Activated CD4-positive, alpha-beta T cell treated with anti-CD3 and anti-CD28 coated beads, Interleukin-2, Interleukin-4, amounts not matched to agents 100 ng/mL and 50 ng/mL, durations not matched to agents 16 hours and 8 hours (primary cell): ENCODE measurements at regions not wholly inside any gene's neighbourhood (a gene's known extent, or its start where the extent isn't known, plus 50 kb on each side); places are given as distances from the start of the nearest gene placed in this dataset.
"Not testable (repeated sequence)": the region's sequence is repeated elsewhere in the genome, so short reads cannot be mapped to it uniquely, and the experiment has no call there.

Experiments
- DNase-seq: peaks from one replicate; pipeline ENCODE4 v3.0.0-alpha.2; 2020; ENCODE audit warnings: low spot score

DNA sequence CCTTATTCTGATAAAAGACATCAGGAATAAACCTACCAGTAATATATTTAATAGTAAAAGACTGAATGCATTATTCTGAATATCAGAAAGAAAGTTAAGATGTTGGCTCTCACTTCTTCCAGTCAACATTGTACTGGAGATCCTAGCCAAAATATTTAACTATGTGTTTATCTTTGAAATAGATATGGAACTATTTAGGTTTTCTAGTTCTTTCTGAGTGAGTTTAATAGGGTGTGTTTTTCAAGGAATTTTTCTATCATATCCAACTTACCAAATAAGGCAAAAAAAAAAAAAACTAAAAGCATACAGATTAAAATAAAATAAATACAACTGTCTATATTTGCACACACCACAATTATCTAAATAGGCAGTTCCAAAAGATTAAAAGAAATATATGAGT lies 478.9 kb upstream of the LMO3 start:
- no peak for DNase-seq

- DNase-seq, result no peak
Observed at GRCh38 chr12:17079251-17079909, 473.4 kb upstream of the LMO3 start.

DNA sequence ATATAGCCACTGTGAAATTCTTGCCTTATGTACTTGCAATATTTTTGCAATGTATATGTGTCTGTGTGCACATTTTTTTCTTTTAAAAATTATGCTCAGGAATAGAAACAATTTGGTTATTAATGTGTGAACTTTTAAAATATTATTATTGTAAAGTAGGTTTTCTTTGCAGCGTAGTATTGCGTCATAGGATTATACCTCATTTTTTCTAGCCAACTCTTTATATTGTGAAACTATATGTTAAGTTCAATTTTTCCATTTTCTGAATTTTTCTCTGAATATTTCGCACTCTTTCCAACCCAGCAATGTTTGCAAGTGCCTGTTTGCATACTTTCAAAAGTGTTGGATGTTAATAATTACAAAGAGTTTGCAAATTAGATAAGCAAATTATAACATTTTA lies 471.6 kb upstream of the LMO3 start:
- DNase-seq, result no peak

- DNase-seq, result no peak
Observed at GRCh38 chr12:17076811-17077210, 470.8 kb upstream of the LMO3 start.

GRCh38 chr12:17076028-17076744 lies 470.2 kb upstream of the LMO3 start:
- DNase-seq, result no peak

GRCh38 chr12:17064834-17065233 lies 458.9 kb upstream of the LMO3 start:
- no peak for DNase-seq

- DNase-seq, result no peak
Observed at GRCh38 chr12:17062267-17063036, 456.5 kb upstream of the LMO3 start.

- DNase-seq, result no peak
Observed at GRCh38 chr12:17060260-17060659, 454.3 kb upstream of the LMO3 start.

DNA sequence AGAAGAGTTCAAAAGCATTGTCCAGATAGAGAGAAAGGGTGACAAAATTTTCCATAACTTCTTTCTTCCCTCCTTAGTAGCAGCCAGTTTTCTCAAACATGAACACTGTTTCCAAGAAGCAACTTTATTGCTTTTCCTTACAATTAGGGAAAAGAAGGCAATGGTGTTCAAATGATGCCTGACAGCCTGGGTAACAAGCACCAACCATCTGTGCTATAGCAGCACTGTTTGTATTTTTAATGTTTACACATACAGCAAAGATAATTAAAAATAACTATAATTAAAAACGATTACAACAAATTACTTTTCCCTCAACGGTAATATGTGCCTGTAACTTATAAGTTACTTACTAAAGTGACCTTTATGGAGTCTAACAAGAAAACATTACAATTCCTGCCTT lies 450.6 kb upstream of the LMO3 start:
- DNase-seq, result no peak

DNA sequence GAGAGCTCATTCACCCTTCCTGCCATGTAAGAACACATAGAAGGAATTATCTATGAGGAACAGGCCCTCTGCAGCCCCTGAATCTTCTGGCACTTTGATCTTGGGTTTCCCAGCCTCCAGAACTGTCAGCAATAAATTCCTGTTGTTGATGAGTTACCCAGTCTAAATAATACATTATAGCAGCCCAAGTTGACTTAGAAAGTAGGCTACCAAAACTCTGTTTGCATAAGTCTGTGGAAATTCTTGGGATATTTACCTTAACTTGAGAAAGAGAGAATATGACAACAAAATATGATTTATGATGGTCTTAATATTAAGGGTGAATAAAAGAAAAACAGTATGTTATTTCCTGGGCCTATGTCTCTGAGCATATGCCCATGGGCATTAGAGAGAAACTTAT lies 433.0 kb upstream of the LMO3 start:
- DNase-seq, result no peak

GRCh38 chr12:17035372-17035771 lies 429.4 kb upstream of the LMO3 start:
- no peak for DNase-seq

DNA sequence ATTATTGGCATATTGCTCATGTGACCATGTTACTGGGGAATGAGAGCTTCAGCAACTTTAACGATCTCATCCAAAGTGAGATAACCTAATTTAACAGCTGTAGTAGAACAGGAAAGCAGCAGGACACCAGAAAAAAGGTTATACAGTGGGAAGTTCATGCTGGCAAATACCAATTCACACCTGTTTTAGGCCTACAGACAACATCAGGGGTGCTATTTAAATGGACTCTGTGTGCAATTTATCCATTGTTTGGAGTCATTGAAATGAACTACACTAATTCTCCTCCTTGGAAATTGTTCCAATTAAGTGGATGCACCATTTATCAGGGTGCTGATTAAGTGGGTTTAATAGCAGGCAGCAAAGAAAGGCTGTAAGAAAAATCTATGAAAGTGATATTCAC lies 424.4 kb upstream of the LMO3 start:
- DNase-seq, result no peak

GRCh38 chr12:17028348-17028747 lies 422.4 kb upstream of the LMO3 start:
- DNase-seq, result no peak

GRCh38 chr12:17025424-17025823 lies 419.5 kb upstream of the LMO3 start:
- DNase-seq, result not testable (repeated sequence)

DNA sequence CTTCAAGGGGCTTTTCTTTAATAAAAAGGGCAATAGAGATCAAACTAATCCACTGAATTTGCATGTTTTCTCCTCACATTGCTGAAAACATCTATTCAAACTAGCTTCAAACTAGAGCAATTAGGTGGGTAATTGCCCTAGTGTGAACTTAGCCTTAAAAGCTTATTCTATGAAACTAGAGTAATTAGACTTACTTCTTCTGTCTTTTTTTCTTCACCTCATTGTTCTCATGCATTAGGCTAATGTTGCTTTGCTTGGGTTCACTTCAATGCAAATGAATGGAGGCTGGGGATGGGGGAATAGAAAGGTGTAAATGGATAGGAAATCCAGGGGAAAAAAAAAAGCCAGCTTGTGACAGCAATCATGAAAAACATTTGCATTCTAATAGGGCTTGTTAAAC lies 414.8 kb upstream of the LMO3 start:
- DNase-seq, result no peak

DNA sequence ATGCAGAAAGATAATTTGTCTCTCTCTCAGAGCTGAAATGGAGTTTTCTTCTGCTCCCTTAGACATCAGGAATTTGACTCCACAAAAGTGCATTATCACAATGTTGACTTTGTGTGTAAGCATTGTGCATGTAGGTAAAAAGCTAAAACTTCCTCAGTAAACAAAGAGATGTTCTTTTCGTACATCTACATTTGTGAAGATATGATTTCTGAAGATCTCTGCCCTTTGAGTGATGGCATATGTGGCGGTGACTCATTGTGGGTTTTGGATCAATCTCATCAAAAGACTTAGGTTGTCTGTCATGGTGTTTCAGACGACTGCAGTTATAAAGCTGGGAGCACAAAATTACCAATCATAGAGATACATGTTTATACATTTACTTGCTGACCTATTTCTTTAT lies 411.4 kb upstream of the LMO3 start:
- DNase-seq, result no peak

- DNase-seq, result no peak
Observed at GRCh38 chr12:17016116-17016864, 410.3 kb upstream of the LMO3 start.

DNA sequence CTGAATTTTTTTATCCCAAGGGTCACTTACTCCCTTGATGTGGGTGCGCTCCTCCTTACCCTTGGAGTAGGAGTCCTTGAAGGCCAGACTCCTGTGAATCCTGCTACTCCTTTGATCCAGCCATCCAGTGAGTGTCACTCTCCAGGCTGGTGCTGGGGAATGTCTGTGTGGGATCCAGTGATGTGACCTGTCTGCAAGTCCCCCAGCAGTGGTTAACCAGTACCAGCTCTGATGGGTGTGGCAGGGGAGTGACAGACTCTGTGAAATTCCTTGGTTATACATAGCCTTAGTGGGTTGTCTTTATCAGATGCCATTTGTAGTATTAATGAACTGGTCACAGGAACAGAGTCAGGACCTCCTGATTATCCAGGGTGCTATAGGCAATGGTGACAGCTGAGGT lies 409.5 kb upstream of the LMO3 start:
- no peak for DNase-seq

DNA sequence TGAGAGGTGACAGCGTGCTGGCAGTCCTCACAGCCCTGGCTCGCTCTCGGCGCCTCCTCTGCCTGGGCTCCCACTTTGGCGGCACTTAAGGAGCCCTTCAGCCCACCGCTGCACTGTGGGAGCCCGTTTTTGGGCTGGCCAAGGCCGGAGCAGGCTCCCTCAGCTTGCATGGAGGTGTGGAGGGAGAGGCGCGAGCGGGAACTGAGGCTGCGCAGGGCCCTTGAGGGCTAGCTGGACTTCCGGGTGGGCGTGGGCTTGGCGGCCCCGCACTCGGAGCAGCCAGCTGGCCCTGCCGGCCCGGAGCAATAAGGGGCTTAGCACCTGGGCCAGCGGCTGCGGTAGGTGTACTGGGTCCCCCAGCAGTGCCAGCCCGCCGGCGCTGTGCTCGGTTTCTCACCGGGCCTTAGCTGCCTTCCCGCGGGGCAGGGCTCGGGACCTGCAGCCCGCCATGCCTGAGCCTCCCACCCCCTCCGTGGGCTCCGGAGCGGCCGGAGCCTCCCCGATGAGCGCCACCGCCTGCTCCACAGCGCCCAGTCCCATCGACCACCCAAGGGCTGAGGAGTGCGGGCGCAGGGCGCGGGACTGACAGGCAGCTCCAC lies 401.6 kb upstream of the LMO3 start:
- not testable (repeated sequence) for DNase-seq

DNA sequence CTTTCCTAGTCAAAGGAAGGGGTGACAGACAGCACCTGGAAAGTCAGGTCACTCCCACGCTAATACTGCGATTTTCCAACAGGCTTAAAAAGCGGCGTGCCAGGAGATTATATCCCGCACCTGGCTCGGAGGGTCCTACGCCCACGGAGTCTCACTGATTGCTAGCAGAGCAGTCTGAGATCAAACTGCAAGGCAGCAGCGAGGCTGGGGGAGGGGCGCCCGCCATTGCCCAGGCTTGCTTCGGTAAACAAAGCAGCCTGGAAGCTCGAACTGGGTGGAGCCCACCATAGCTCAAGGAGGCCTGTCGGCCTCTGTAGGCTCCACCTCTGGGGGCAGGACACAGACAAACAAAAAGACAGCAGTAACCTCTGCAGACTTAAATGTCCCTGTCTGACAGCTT lies 392.6 kb upstream of the LMO3 start:
- not testable (repeated sequence) for DNase-seq

GRCh38 chr12:16984484-16984883 lies 378.5 kb upstream of the LMO3 start:
- no peak for DNase-seq
